CD4-positive, alpha-beta T cell (primary cell): ENCODE measurements at regions not wholly inside any gene's neighbourhood (a gene's known extent, or its start where the extent isn't known, plus 50 kb on each side); places are given as distances from the start of the nearest gene placed in this dataset.

Experiments
- ATAC-seq: fragments of 200-7000 bp; cut with Tn5 transposase; one replicate; pipeline ENCODE4 v1.10.0; 2022; ENCODE audit warnings: mild to moderate bottlenecking; ENCODE audit not compliant: poor library complexity
- CTCF ChIA-PET: fragments of 350-600 bp; sonication (Branson Sonifier 250); formaldehyde crosslinking; loops from one replicate; lab custom pipeline; 2021; ENCODE audit warnings: antibody characterized with exemption, inconsistent platforms; lab: Charles Lee
- POLR2A ChIA-PET: fragments of 350-600 bp; sonication (Branson Sonifier 250); formaldehyde crosslinking; loops from one replicate; lab custom pipeline; 2021; ENCODE audit warnings: antibody characterized with exemption, inconsistent platforms; lab: Charles Lee
- DNase-seq, 14 experiments: peaks; one replicate each; pipeline ENCODE4 v3.0.0-alpha.2; 2013 to 2020; ENCODE audit warnings: mixed read lengths in 2 of 14
- H3K27ac ChIP-seq, 2 donors: one replicate each; pipeline versions ENCODE4 v1.5.1 to v1.7.0; 2013; ENCODE audit warnings: low read length in 2 of 2, low read depth in 1 of 2, mild to moderate bottlenecking in 1 of 2
- H3K27me3 ChIP-seq, 2 experiments: 1 replicate in 1 of 2; 2 replicates in 1 of 2; pipeline versions ENCODE4 v1.6.1 to v1.7.0; 2013; ENCODE audit warnings: low read length in 2 of 2, control low read depth in 1 of 2, mild to moderate bottlenecking in 1 of 2, moderate library complexity in 1 of 2; ENCODE audit not compliant: insufficient read depth in 2 of 2, control insufficient read depth in 1 of 2
- H3K36me3 ChIP-seq: one replicate; pipeline ENCODE4 v1.6.1; 2013; ENCODE audit warnings: low read length, control low read depth; ENCODE audit not compliant: insufficient read depth
- H3K4me1 ChIP-seq: one replicate; pipeline ENCODE4 v1.6.1; 2013; ENCODE audit warnings: low read length, control low read depth; ENCODE audit not compliant: insufficient read depth
- H3K4me3 ChIP-seq: one replicate; pipeline ENCODE4 v1.5.1; 2013; ENCODE audit warnings: mild to moderate bottlenecking, low read length, moderate library complexity
- H3K9me3 ChIP-seq, 2 experiments: 1 replicate in 1 of 2; 2 replicates in 1 of 2; pipeline versions ENCODE4 v1.6.1 to v1.7.0; 2013; ENCODE audit warnings: low read length in 2 of 2, mild to moderate bottlenecking in 2 of 2, control low read depth in 1 of 2, moderate library complexity in 1 of 2; ENCODE audit not compliant: control insufficient read depth in 1 of 2, insufficient read depth in 1 of 2
- H3K27ac Mint-ChIP-seq: one replicate; pipeline ENCODE4 v1.8.0; 2020; ENCODE audit warnings: mixed read lengths
- H3K27me3 Mint-ChIP-seq: one replicate; pipeline ENCODE4 v1.8.0; 2021; ENCODE audit warnings: mixed read lengths
- H3K36me3 Mint-ChIP-seq: one replicate; pipeline ENCODE4 v1.8.0; 2021; ENCODE audit warnings: low read depth, mixed read lengths
- H3K4me1 Mint-ChIP-seq: one replicate; pipeline ENCODE4 v1.8.0; 2021; ENCODE audit warnings: low read depth, mixed read lengths
- H3K4me3 Mint-ChIP-seq: one replicate; pipeline ENCODE4 v1.8.0; 2020; ENCODE audit warnings: mild to moderate bottlenecking, mixed read lengths
- H3K9me3 Mint-ChIP-seq: one replicate; pipeline ENCODE4 v1.8.0; 2020; ENCODE audit warnings: mixed read lengths
- CTCF ChIP-seq: fragments of 200-600 bp; IDR thresholded peaks from one replicate; pipeline ENCODE4 v1.8.0; 2022; ENCODE audit warnings: antibody characterized with exemption, mild to moderate bottlenecking
- intact Hi-C, 2 experiments: fragments of 100-400 bp; cut with DNase I in 1 of 2; cut with micrococcal nuclease in 1 of 2; formaldehyde crosslinking; loops; one replicate each; pipeline versions ENCODE4 v1.15.1 to v1.9.0; 2023 to 2025; cut with DNase I, micrococcal nuclease

GRCh38 chr13:67318398-67318797 lies 88.3 kb upstream of the PCDH9 start:
- Mint-ChIP-seq H3K36me3 (no peaks in the 10 kb centered on the region), H3K27me3 (no peaks in the 10 kb centered on the region), H3K4me1 (no peaks in the 10 kb centered on the region), H3K27ac (no peak overlapping the region), H3K9me3 (no peaks in the 10 kb centered on the region), H3K4me3 (no peak overlapping the region)
- Histone ChIP-seq H3K4me1 (no peaks in the 10 kb centered on the region), H3K27me3 (no peaks in the 10 kb centered on the region), H3K36me3 (no peaks in the 10 kb centered on the region), H3K9me3 (no peaks in the 10 kb centered on the region), H3K4me3 (no peak overlapping the region), H3K27ac (no peak overlapping the region)
- ATAC-seq (no peak), DNase-seq (no peak)
- intact Hi-C loops, result no loop called here
- ChIA-PET CTCF (no interaction called here), POLR2A (no interaction called here)
- TF ChIP-seq CTCF, result no peak

GRCh38 chr13:67314405-67314804 lies 84.3 kb upstream of the PCDH9 start:
- Histone ChIP-seq H3K27ac (no peak overlapping the region), H3K4me1 (no peaks in the 10 kb centered on the region), H3K36me3 (no peaks in the 10 kb centered on the region), H3K9me3 (peaks cover 0 to 3% of the 10 kb centered on the region in 2 experiments), H3K4me3 (no peak overlapping the region), H3K27me3 (no peaks in the 10 kb centered on the region)
- intact Hi-C loops, result no loop called here
- ChIA-PET CTCF (no interaction called here), POLR2A (no interaction called here)
- DNase-seq (no peak), ATAC-seq (no peak)
- no peaks in the 10 kb centered on the region for H3K4me1 Mint-ChIP-seq
- H3K36me3 Mint-ChIP-seq, result no peaks in the 10 kb centered on the region
- H3K9me3 Mint-ChIP-seq, result peaks cover 2% of the 10 kb centered on the region
- H3K27ac Mint-ChIP-seq, result no peak overlapping the region
- H3K4me3 Mint-ChIP-seq, result no peak overlapping the region
- TF ChIP-seq CTCF, result no peak
- no peaks in the 10 kb centered on the region for H3K27me3 Mint-ChIP-seq

- Mint-ChIP-seq H3K9me3 (peaks cover 8% of the 10 kb centered on the region), H3K4me3 (no peak overlapping the region), H3K27me3 (no peaks in the 10 kb centered on the region), H3K36me3 (no peaks in the 10 kb centered on the region), H3K4me1 (no peaks in the 10 kb centered on the region), H3K27ac (no peak overlapping the region)
- intact Hi-C loops, result no loop called here
- no peak for ATAC-seq
- Histone ChIP-seq H3K4me3 (no peak overlapping the region), H3K36me3 (no peaks in the 10 kb centered on the region), H3K27ac (no peak overlapping the region), H3K4me1 (no peaks in the 10 kb centered on the region), H3K9me3 (peaks cover 0 to 3% of the 10 kb centered on the region in 2 experiments), H3K27me3 (no peaks in the 10 kb centered on the region)
- CTCF ChIA-PET, result no interaction called here
- DNase-seq, result no peak
- POLR2A ChIA-PET, result no interaction called here
- TF ChIP-seq CTCF, result no peak
These were observed 78.1 kb upstream of the PCDH9 start for GRCh38 chr13:67308004-67308772.
